NCI-H1930 (cell line): ENCODE measurements at regions not wholly inside any gene's neighbourhood (a gene's known extent, or its start where the extent isn't known, plus 50 kb on each side); places are given as distances from the start of the nearest gene placed in this dataset.
"Not testable (repeated sequence)": the region's sequence is repeated elsewhere in the genome, so short reads cannot be mapped to it uniquely, and the experiment has no call there.

ENCODE experiments used
- DNase-seq, 2 experiments: peaks; one replicate each; lab custom pipeline; 2025; lab: John Stamatoyannopoulos, UW

DNA sequence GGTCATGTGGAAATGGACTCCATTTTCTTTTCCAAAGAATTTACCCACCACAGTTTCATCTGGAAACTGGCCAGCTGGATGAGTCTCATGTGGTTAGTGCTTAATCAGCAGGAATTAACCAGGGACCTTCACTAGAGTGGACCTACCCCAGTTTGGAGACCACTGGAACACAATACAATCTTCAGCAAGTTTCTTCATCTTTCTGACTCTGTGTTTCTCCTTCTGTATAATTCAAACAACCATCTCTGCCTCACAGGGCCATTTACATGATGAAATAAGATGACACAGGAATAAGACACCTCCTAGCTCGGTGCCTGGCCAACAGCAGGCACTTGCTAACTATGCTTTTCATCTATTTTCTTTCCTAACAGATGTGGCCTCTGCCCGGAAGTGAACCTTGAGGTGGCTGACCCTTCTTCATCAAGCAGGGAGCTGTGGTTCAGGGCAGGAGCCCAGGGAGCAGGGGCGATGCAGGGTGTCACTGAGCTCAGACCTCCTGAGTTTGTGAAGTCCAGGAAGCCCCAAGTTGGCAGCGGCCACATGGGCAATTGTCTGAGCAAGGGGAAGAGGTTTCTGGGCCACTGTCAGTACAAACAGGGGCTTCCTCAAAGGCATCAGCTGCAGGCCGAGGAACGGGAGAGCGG is 98.8 kb downstream of the SOD2 start:
- no peak for DNase-seq

DNA sequence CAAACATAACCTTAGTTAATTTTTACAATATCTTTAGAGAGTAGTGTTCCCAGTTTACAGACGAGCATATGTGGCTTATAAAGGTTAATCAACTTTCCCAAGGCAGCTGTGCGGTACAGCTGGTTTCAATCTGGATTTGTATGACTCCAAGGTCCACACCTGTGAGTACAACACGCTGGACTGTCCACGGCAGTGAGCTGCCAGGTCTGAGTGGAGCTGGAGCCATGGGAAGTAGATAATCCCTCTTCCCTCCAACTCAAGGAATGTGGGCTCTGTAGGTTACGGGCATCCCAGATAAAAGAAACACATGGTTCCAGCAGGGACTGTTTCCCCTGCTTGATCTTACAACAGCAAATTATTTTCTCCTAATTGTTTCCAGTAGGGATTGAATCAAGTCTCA is 102.2 kb downstream of the SOD2 start:
- DNase-seq: no peak

DNA sequence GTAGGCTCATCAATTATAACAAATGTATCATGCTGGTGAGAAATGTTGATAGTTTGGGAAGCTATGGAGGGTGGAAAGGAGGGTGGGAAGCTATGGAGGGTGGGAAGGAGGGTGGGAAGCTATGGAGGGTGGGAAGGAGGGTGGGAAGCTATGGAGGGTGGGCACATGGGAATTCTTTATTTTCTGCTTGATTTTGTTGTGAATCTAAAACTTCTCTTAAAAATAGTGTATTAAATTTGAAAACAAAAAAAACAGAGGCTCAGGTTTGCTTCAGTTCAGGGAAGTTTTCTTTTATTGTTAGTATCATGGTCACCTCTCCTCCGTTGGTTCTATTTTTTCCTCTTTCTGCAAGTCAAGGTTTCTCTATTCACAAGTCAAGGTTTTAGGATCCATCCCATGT is 106.4 kb downstream of the SOD2 start:
- no peak for DNase-seq

DNA sequence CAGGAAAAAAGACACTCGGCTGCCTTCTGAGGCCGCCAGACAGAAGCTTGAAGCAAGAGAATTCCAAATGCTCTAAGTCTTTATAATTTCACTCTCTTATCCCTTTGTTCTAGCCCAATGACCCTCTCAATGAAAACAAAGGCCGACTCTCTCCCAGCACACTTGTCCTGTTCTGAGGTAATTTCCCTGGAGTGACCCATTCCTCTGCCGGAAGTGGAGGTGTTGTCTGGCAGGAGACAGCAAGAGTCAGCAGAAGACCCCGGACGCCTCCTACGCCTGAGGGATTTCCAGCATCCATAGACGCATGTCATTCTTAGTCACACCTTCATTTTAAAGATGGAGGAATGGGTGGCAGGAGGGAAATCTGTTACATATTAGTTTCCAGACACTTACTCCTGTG is 110.3 kb downstream of the SOD2 start:
- no peak for DNase-seq

DNA sequence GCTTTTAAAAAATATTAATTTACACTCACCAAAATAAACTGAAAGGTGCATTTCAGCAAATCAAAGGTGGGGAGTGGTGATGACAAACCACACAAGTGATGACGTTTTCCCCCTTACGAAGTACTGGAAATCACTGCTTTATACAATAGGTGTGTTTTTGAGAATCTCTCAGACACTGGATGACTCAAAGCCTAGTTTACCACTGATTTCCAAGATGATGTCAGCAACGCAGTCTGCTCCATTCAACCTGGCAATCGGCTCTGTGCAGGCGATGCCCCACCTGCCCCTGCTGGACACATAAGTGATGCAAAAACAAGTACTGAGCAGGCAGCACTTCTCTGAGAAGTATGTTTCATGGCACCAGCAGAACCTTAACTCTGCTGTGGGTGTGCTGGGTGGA is 114.4 kb downstream of the SOD2 start:
- DNase-seq: no peak

DNA sequence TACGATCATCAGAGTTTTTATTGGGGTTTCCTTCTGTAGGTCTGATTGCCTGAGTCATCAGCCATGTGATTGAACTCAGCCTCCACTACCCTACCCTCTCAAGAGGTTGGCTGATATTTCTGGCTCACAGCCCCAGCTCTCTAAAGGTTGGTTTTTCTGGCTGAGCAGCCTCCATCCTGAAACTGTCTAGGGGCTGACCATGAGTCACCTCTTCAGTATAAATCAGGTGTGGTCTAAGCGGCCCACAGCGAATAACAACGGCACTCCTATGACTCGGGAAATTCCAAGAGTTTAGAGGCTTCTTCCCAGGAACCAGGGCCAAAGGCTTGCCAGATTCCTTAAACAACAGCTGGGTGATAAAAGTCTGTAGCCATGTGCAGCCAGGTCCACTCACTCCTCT is 115.5 kb downstream of the SOD2 start:
- DNase-seq: no peak

DNA sequence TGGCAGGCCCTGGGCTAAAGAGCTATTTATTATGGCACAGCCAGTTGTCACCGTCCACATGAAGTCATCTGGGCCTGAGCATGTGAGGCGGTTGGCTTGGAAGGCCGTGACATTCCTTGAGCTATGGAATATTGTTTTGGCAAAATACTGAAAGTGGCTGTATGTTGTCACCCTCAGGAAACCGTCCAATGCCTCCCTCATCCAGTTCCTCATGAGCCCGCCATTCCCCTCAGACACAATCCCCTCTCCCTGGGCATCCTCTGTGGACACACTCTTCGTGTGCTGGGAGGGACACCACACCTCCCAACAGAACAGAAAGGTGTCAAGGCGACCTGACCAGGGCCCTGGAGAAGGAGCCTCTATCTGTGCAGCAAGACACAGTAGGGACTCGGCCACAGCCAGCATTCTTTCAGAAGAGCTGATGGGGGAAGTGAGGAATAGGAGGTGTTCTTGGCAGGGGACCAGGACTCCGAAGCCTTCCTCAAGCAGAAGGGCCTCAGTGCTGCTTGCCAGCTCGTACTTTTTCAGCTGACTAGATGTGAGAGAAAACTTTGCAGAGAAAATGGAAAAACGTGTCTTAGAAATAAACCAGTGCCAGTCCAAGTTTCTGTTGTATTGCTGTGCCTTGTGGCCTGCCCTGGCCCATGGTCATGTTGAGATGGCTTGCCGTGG is 120.5 kb downstream of the SOD2 start:
- no peak for DNase-seq

DNA sequence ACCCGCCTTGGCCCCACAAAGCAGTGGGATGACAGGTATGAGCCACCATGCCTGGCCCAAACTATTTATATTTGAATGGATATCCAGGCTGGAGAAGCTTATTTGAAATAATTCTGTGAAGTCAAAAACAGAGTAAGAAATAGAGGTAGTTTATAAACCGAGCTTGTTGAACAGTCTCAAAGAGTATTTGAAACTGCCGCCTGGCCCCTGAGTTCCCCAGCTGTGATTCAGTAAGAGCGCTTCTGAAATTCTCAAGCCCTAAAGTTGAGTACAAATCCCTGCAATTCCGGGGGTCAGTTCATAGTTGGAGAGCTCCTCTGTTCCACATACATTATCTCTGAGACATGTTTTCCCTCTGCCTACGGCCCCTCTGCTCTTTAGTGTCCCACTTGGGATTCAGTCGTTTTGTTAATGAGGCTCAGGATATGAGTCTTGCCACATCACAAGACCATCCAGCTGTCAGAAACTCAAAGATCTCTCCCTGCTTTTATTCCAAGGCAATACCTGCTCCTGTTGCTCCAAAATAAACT is 127.8 kb downstream of the SOD2 start:
- no peak for DNase-seq

DNA sequence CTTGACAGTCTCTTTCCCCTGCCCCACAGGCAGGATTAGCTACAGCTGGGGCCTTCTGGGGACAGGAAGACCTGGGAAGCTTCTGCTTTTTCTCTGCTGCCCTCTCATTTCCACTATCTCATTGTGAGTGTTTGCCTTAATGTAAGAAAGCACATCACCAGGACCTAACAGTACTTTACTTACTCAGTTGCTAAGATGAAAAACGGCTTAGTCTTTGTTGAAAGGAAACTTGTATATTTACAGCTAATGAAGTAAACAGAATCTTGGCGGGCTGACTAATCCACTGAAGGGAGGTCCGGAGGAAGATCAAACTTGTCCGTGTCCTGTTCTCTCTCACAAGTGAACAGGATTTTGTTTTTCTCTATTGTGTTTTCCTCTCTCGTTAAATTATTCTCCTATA is 128.6 kb downstream of the SOD2 start:
- no peak for DNase-seq

DNA sequence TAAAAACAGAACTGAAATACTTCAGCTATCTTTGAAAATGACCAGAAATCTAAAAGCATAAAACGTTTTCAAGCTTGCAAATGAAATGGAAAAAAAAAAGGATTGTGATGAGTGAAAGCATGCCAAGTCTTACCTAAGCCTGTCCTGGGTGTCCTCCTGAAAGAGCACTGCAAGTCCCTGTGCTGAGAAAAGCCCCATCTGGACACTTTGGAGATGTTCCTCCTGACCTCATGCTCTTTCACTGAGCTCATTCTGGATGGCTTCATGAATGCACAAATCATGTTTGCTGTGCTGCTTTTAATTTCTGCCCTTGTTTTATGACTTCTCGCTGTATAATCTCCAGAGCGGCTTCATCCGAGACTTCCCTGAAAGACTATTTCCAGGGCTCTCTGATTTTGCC is 136.0 kb downstream of the SOD2 start:
- DNase-seq: no peak

DNA sequence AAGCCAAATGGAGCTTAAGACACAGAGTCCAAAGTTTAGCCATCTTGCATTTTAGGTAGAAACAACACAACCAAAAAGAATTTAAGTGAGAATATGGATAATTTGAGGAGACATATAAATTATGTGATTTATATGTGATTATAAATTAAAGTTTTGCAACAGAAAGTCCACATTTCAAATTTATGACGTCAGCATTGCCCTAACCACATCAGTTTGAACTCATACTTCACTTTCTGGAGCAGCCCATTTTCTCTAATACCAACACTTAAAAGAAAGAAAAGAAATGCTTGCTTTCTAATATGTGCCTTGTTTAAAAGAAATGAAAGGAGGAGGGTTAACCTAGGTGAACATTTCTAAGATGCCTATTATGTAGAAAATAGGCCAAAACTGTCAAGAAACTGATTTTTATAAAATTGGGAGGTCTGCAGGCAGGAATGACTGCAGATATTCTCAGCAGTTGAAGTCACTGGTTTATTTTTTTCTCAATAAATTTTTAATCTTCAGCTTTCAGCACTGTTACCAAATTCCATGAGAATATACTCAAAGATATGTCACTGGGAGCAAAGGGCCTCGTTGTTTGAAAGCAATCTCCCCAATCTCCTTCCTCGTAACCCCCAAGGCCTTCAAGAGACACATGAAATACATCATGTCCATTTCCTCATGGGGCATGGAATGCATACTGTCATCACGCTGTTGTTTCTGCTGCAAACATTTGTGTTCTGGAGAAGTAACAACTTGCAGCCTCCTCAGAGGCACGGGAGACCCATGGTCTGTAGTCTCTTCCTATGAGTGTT is 137.8 kb downstream of the SOD2 start:
- DNase-seq: no peak

DNA sequence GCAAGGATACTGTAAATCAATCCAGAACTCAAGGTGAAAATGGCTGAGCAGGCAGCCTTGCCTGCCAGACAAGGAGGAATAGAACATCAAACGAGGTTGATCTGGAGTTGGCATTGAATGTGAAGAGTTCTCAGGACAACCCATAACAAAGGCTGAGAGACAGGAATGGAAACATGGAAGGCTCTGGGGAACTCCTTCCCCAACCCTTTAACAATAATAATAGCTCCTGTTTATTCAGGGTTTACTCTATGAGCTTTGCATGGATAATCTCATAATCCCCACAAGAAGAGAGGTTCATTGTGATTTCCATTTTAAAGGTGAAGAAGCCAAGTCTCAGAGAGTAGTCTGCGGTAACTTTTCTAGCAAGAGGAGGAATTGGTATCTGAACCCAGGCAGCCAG is 151.7 kb downstream of the SOD2 start:
- DNase-seq: no peak

DNA sequence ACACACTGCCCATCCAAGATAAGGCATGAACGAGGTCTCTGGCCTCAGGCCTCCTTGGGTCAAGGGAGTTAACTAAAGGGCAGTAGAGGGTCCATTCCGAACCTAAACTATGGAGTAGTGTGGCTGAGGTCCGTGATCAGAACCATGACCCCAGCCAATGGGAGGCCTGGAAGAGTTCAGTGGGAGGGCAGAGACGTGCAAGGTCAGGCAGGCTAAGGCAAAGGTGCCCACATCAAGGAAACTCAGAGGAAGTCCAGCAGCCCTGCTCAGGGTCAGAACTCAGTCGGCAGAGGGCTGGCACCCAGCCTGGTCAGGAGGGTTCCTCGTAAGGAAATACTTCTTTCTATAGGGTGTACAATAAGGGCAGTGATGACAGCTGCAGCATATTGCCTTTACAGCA is 152.2 kb downstream of the SOD2 start:
- no peak for DNase-seq

DNA sequence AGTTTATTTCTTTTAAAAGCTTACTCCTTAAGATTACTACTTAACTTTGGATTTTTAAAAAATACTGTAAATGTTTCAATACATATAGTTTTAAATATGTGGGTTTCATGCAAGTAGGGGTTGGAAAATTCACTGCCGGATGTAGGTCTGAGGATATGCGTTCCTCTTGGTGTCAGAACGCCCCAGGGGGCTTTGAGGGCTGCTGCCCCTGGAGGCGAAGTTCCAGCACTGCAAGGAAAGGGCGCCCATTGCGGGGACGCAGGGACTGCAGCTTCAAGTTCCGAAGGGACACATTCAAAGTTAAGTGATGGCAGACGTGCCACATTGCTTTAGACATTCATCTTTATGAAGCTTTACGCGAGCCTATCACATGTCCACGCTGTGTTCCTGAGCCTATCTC is 152.9 kb downstream of the SOD2 start:
- DNase-seq: no peak

DNA sequence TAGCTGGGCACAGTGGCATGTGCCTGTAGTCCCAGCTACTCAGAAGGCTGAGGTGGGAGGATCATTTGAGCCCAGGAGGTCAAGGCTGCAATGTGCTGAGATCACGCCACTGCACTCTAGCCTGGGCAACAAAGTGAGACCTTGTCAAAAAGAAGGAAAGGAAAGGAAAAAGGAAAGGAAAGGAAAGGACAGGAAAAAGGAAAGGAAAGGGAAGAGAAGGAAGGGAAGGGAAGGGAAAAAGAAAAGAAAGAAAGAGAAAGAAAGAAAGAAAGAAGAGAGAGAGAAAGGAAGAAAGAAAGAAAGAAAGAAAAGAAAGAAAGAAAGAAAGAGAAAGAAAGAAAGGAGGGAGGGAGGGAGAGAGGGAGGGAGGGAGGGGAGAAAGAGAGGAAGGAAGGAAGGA is 155.0 kb downstream of the SOD2 start:
- not testable (repeated sequence) for DNase-seq

DNA sequence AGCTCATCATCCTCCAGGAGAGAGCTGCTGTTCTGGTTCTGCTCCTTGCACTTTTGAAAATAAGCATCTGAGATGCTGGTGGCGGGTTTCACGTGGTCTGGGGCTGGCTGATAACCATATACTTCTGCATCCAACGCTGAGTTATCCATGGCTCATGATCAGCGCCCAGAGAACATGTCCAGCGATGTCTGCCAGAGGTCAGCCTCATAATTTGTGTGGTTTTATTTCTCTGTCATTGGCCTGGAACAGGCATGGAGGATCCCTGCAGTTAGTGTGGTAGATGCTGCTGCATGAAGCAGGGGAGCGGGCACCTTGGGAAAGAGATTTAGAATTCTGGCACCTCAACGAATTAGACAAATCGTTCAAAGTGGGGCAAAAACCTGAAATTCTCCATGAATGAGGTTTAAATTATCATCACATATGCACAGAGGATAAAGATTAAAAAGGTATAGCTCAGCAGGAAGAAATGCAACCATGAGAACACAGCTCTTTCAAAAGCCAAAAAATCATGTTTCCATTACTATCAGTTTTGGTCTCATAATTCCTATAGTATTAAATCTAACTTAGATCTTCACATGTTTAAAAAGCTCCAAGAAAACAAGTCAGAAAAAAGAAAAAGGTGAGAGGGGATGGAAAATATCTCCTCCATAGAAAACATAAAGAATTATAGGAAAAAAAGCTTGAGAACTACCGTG is 157.2 kb downstream of the SOD2 start:
- no peak for DNase-seq

DNA sequence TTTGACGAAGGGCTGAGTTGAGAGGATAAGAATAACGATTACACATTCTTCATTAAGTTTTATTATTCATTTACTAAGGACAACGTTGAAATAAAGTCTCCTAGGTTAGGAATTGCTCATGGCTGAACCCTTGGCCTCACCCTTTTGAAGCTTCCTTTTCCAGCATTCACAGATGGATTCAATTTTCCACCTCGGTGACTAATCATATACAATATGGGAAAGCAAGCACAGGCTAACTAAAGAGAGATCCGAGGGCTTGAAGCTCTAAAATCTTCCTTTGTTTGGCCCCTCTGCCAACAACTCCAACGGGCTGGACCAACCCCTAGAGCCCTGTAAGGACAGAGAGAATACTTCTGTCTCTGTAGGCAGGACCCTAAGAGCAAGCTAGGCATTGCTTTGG is 159.5 kb downstream of the SOD2 start:
- no peak for DNase-seq

DNA sequence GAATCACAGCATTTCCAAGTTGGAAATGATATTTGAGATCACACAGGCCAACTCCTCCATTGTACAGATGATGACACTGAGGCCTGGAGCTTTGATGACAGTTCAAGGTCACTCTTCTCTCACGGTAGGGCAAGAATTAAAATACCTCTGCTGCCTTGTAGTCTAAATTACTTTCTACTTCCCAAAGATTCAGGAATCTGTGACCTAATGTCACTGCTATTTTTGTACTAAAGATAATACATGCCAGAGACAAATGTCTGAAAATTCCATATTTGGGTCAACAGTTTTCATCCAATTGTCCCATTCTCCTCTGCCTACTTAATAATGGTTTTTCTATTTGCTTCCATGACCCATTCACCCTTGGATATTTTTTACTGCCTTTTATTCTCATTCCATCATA is 160.0 kb downstream of the SOD2 start:
- DNase-seq: no peak

DNA sequence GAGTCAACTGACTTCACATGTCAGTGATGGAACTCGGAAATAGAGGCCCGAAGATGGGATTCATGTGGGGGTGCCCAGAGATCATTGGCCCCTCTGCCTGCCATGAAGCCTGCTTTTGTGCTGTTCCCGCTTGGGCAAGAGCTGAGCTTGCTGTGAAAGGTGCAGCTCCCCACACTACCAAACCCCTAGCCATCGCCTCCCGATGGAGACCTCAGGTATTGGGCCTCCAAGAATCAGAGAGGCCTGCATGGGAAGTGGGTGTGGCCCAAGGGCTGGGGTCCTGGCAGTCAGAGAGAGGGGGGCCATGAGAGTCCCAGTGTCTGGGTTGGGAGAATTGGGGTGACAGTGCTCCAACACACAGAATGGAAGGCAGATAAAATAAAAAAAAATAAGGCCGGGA is 160.9 kb downstream of the SOD2 start:
- DNase-seq: no peak

DNA sequence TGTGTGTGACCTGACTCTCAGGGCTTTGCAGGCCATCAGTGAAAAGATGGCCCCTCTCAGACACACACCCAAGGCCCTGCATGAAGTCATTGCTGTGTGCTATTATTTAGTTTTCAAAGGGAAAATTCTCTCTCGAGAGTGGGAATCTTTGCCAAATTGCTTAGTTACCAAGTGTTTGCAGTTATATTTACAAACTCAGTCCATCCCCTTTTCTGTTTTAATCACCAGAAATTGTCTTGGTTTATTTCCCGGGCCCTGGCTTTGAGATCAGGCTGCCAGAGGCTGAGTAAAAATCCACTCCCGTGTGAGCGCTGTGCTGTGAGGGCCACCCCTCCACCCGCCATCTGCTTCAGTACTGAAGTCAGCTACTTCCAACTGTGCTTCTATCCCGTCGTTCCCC is 163.1 kb downstream of the SOD2 start:
- DNase-seq: no peak

DNA sequence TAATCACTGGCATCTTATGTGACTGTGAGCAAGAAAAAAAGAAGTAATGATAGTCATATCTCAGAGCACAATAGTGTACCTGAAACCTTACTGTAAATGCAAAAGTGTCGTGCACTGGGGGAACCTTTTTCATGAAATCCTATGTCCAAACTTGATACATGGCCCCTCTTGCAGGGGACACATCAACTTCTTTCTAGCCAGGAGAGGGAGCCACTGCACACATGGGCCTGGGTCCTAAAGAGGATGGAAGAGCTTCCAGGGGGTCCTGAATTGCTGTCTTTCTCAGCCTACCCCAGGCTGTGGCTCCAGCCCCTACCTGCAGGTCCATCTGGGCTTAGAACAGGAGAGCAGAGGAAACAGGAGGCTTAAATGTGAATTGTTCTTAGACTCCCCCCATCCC is 165.7 kb downstream of the SOD2 start:
- no peak for DNase-seq

DNA sequence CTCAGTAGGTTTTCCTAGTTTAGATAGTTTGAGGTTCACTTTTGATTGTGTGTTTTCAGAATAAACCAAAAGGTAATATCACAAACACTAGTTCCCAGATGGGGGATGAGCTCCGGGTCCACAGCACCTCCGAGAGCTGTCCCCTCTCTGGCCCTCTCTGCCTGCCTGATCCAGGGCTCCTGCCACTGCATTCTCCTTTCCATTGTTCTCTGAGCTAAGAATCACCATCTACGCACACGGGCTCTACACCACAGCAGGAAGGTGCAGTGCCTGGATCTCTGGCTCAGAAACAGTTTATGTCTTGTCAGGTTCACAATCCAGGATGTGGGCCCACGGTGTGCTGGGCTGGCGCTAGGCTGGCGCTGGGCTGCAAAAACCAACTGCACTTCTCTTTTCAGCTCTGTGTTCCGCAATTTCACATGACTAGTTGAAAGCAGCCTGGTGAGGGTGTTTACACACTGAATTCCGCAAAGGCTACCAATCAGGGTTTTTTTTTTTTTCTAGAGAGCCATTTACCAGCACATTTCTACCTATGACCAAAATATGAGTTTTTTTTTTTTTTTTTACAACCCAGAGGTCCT is 167.5 kb downstream of the SOD2 start:
- no peak for DNase-seq
